T-cell (primary cell): ENCODE measurements at regions not wholly inside any gene's neighbourhood (a gene's known extent, or its start where the extent isn't known, plus 50 kb on each side); places are given as distances from the start of the nearest gene placed in this dataset.

Experiments
- ATAC-seq, 4 experiments: fragments of 200-7000 bp in 3 of 4; fragments of 150-1000 bp in 1 of 4; cut with Tn5 transposase; replicated peaks in 1 of 4; 1 replicate in 3 of 4; 2 replicates in 1 of 4; pipeline ENCODE4 v1.10.0; 2021; ENCODE audit warnings: moderate library complexity in 3 of 4, mild to moderate bottlenecking in 2 of 4, moderate number of reproducible peaks in 1 of 4
- CTCF ChIA-PET, 2 donors: fragments of 300-600 bp; sonication (Branson Sonifier 250); formaldehyde crosslinking; loops; one replicate each; lab custom pipeline; 2022; ENCODE audit warnings: antibody characterized with exemption in 2 of 2; lab: Charles Lee
- POLR2A ChIA-PET, 2 donors: fragments of 300-600 bp; sonication (Branson Sonifier 250); formaldehyde crosslinking; loops; one replicate each; lab custom pipeline; 2022; ENCODE audit warnings: antibody characterized with exemption in 2 of 2; lab: Charles Lee
- DNase-seq, 35 experiments: peaks; one replicate each; pipeline versions ENCODE4 v3.0.0 to v3.0.0-alpha.2; 2013 to 2023
- H3K27ac ChIP-seq: one replicate; pipeline ENCODE4 v1.5.1; 2013; ENCODE audit warnings: low read length
- H3K27me3 ChIP-seq, 2 experiments: replicated peaks in 1 of 2; 1 replicate in 1 of 2; 2 replicates in 1 of 2; pipeline versions ENCODE4 v1.6.1 to v1.7.0; 2013; ENCODE audit warnings: low read length in 1 of 2, mixed read lengths in 1 of 2; ENCODE audit not compliant: control insufficient read depth in 2 of 2, insufficient read depth in 2 of 2; ENCODE audit errors: extremely low read depth in 1 of 2
- H3K36me3 ChIP-seq, 2 donors: 1 replicate in 1 of 2; 2 replicates in 1 of 2; pipeline versions ENCODE4 v1.6.1 to v1.7.0; 2013; ENCODE audit warnings: low read length in 1 of 2; ENCODE audit not compliant: control insufficient read depth in 2 of 2, insufficient read depth in 1 of 2; ENCODE audit errors: extremely low read depth in 1 of 2
- H3K4me1 ChIP-seq, 2 experiments: 1 replicate in 1 of 2; 2 replicates in 1 of 2; pipeline versions ENCODE4 v1.6.1 to v1.7.0; 2013; ENCODE audit warnings: low read length in 2 of 2, mixed read lengths in 1 of 2; ENCODE audit not compliant: insufficient read depth in 2 of 2, control insufficient read depth in 1 of 2; ENCODE audit errors: extremely low read depth in 1 of 2
- H3K4me3 ChIP-seq, 2 donors: 1 replicate in 1 of 2; 2 replicates in 1 of 2; pipeline versions ENCODE4 v1.5.1 to v1.7.0; 2013; ENCODE audit warnings: mild to moderate bottlenecking in 2 of 2, low read length in 1 of 2, moderate library complexity in 1 of 2; ENCODE audit not compliant: control insufficient read depth in 1 of 2; ENCODE audit errors: extremely low read depth in 1 of 2
- H3K9me3 ChIP-seq: 2 replicates; pipeline ENCODE4 v1.7.0; 2013
- H3K27ac Mint-ChIP-seq, 2 donors: one replicate each; pipeline ENCODE4 v1.8.0; 2020 to 2021; ENCODE audit warnings: mild to moderate bottlenecking in 2 of 2, mixed read lengths in 2 of 2
- H3K27me3 Mint-ChIP-seq, 2 donors: one replicate each; pipeline ENCODE4 v1.8.0; 2021 to 2022; ENCODE audit warnings: mixed read lengths in 2 of 2
- H3K36me3 Mint-ChIP-seq: one replicate; pipeline ENCODE4 v1.8.0; 2021; ENCODE audit warnings: mixed read lengths
- H3K4me1 Mint-ChIP-seq, 3 donors: one replicate each; pipeline ENCODE4 v1.8.0; 2020 to 2022; ENCODE audit warnings: mixed read lengths in 3 of 3, mild to moderate bottlenecking in 1 of 3
- H3K4me3 Mint-ChIP-seq, 3 donors: one replicate each; pipeline ENCODE4 v1.8.0; 2020 to 2022; ENCODE audit warnings: mild to moderate bottlenecking in 3 of 3, mixed read lengths in 3 of 3, moderate library complexity in 3 of 3
- H3K9me3 Mint-ChIP-seq, 3 donors: one replicate each; pipeline ENCODE4 v1.8.0; 2020 to 2022; ENCODE audit warnings: mixed read lengths in 3 of 3
- WGBS: methylation state at CpG from one replicate; pipeline ENCODE4 v1.1.5; 2013; ENCODE audit warnings: missing lambda C conversion rate; ENCODE audit not compliant: insufficient coverage; 5-methylcytosine and 5-hydroxymethylcytosine counted together

- Histone ChIP-seq H3K4me3 (no peak overlapping the region), H3K4me1 (no peaks in the 10 kb centered on the region), H3K9me3 (no peaks in the 10 kb centered on the region), H3K36me3 (no peaks in the 10 kb centered on the region), H3K27ac (no peak overlapping the region), H3K27me3 (peaks cover 0 to 27% of the 10 kb centered on the region in 2 experiments)
- CTCF ChIA-PET: no interaction called here
- H3K9me3 Mint-ChIP-seq: no peaks in the 10 kb centered on the region
- no peak overlapping the region for H3K27ac Mint-ChIP-seq
- POLR2A ChIA-PET: no interaction called here
- peaks cover 1 to 4% of the 10 kb centered on the region in 2 donors for H3K27me3 Mint-ChIP-seq
- peaks cover 0 to 3% (median 3%) of the 10 kb centered on the region in 3 donors for H3K4me1 Mint-ChIP-seq
- no peaks in the 10 kb centered on the region for H3K36me3 Mint-ChIP-seq
- ATAC-seq: no peak
- H3K4me3 Mint-ChIP-seq: no peak overlapping the region
- 80% methylated on average over 2 of the region's 4 CpGs for WGBS
- no peak for DNase-seq
Measured at GRCh38 chr2:46846536-46846935, 69.1 kb downstream of the MCFD2 start.

GRCh38 chr2:46845542-46846486 lies 69.8 kb downstream of the MCFD2 start:
- Mint-ChIP-seq H3K27me3 (peaks cover 1 to 4% of the 10 kb centered on the region in 2 donors), H3K27ac (no peak overlapping the region), H3K4me3 (no peak overlapping the region), H3K9me3 (no peaks in the 10 kb centered on the region), H3K36me3 (no peaks in the 10 kb centered on the region), H3K4me1 (peaks cover 0 to 4% (median 3%) of the 10 kb centered on the region in 3 donors)
- Histone ChIP-seq H3K36me3 (no peaks in the 10 kb centered on the region), H3K27ac (no peak overlapping the region), H3K4me3 (no peak overlapping the region), H3K4me1 (no peaks in the 10 kb centered on the region), H3K9me3 (no peaks in the 10 kb centered on the region), H3K27me3 (peaks cover 0 to 24% of the 10 kb centered on the region in 2 experiments)
- ATAC-seq (no peak), DNase-seq (no peak)
- 91% methylated on average over 11 of the region's 16 CpGs for WGBS
- ChIA-PET CTCF (no interaction called here), POLR2A (no interaction called here)

GRCh38 chr2:46844443-46844842 lies 71.2 kb downstream of the MCFD2 start:
- peaks cover 1 to 4% of the 10 kb centered on the region in 2 donors for H3K27me3 Mint-ChIP-seq
- no peak overlapping the region for H3K27ac Mint-ChIP-seq
- H3K36me3 Mint-ChIP-seq: no peaks in the 10 kb centered on the region
- WGBS: no CpG with 5 or more reads among the region's 1 CpG
- H3K4me1 Mint-ChIP-seq: peaks cover 0 to 4% (median 3%) of the 10 kb centered on the region in 3 donors
- Histone ChIP-seq H3K36me3 (no peaks in the 10 kb centered on the region), H3K27ac (no peak overlapping the region), H3K4me3 (no peak overlapping the region), H3K9me3 (no peaks in the 10 kb centered on the region), H3K27me3 (peaks cover 0 to 19% of the 10 kb centered on the region in 2 experiments), H3K4me1 (no peaks in the 10 kb centered on the region)
- ChIA-PET POLR2A (no interaction called here), CTCF (no interaction called here)
- DNase-seq: no peak
- no peak overlapping the region for H3K4me3 Mint-ChIP-seq
- no peaks in the 10 kb centered on the region for H3K9me3 Mint-ChIP-seq
- no peak for ATAC-seq

GRCh38 chr2:46844034-46844433 lies 71.6 kb downstream of the MCFD2 start:
- Mint-ChIP-seq H3K4me1 (peaks cover 0 to 4% (median 3%) of the 10 kb centered on the region in 3 donors), H3K9me3 (no peaks in the 10 kb centered on the region), H3K27ac (no peak overlapping the region), H3K27me3 (peaks cover 1 to 4% of the 10 kb centered on the region in 2 donors), H3K4me3 (no peak overlapping the region), H3K36me3 (no peaks in the 10 kb centered on the region)
- WGBS: no CpG with 5 or more reads among the region's 2 CpGs
- no peak for DNase-seq
- no peaks in the 10 kb centered on the region for H3K9me3 ChIP-seq
- ATAC-seq: no peak
- H3K4me3 ChIP-seq: no peak overlapping the region
- no peaks in the 10 kb centered on the region for H3K36me3 ChIP-seq
- H3K27me3 ChIP-seq: peaks cover 0 to 16% of the 10 kb centered on the region in 2 experiments
- CTCF ChIA-PET: no interaction called here
- no peaks in the 10 kb centered on the region for H3K4me1 ChIP-seq
- H3K27ac ChIP-seq: no peak overlapping the region
- POLR2A ChIA-PET: no interaction called here

GRCh38 chr2:46843316-46843715 lies 72.3 kb downstream of the MCFD2 start:
- Mint-ChIP-seq H3K27me3 (peaks cover 3 to 4% of the 10 kb centered on the region in 2 donors), H3K27ac (no peak overlapping the region), H3K36me3 (no peaks in the 10 kb centered on the region), H3K9me3 (no peaks in the 10 kb centered on the region), H3K4me1 (peaks cover 0 to 4% (median 3%) of the 10 kb centered on the region in 3 donors), H3K4me3 (no peak overlapping the region)
- ChIA-PET POLR2A (no interaction called here), CTCF (no interaction called here)
- Histone ChIP-seq H3K27ac (no peak overlapping the region), H3K36me3 (no peaks in the 10 kb centered on the region), H3K4me3 (no peak overlapping the region), H3K9me3 (no peaks in the 10 kb centered on the region), H3K27me3 (peaks cover 0 to 12% of the 10 kb centered on the region in 2 experiments), H3K4me1 (no peaks in the 10 kb centered on the region)
- ATAC-seq (no peak), DNase-seq (no peak)
- 80% methylated on average over 1 of the region's 5 CpGs for WGBS

GRCh38 chr2:46842876-46843275 lies 72.7 kb downstream of the MCFD2 start:
- ChIA-PET CTCF (no interaction called here), POLR2A (no interaction called here)
- peaks cover 4% of the 10 kb centered on the region in 2 donors for H3K27me3 Mint-ChIP-seq
- no peaks in the 10 kb centered on the region for H3K9me3 ChIP-seq
- H3K36me3 Mint-ChIP-seq: no peaks in the 10 kb centered on the region
- H3K4me1 ChIP-seq: no peaks in the 10 kb centered on the region
- H3K27me3 ChIP-seq: peaks cover 0 to 11% of the 10 kb centered on the region in 2 experiments
- WGBS: 81% methylated on average over 5 of the region's 7 CpGs
- H3K4me3 ChIP-seq: no peak overlapping the region
- H3K36me3 ChIP-seq: no peaks in the 10 kb centered on the region
- H3K4me3 Mint-ChIP-seq: no peak overlapping the region
- H3K9me3 Mint-ChIP-seq: no peaks in the 10 kb centered on the region
- H3K27ac ChIP-seq: no peak overlapping the region
- no peak for ATAC-seq
- DNase-seq: no peak
- H3K27ac Mint-ChIP-seq: no peak overlapping the region
- peaks cover 0 to 4% (median 3%) of the 10 kb centered on the region in 3 donors for H3K4me1 Mint-ChIP-seq
